ENCODE measurements at regions not wholly inside any gene's neighbourhood (a gene's known extent, or its start where the extent isn't known, plus 50 kb on each side); places are given as distances from the start of the nearest gene placed in this dataset.

DNA sequence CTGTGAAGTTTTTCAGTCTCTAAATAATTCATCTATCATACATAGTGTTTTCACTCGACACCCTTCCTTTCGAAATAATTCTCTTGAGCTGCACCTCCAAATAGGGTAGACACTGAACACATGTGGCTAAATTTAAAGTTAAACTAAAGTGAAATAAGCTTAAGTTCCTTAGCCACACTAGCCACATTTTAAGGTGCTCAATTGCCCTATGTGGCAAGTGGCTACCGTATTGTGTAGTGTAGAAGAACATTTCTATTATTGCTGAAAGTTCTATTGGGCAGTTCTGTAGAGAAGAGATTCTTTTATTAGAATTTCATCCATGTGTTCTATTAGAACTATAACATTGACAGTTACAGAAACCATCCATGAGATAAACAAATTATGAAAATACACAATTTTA lies 107.0 kb upstream of the CTSO start:
- Histone ChIP-seq H3K27me3 (ENCODE audit: insufficient read depth) (no peaks in the 10 kb centered on the region), H4K20me1 (replicated peaks; ENCODE audit: insufficient read depth) (no peaks in the 10 kb centered on the region), H3K79me2 (replicated peaks; ENCODE audit: insufficient read depth) (no peaks in the 10 kb centered on the region), H3K4me3 (no peak overlapping the region), H3K4me1 (ENCODE audit: insufficient read depth) (no peaks in the 10 kb centered on the region), H3K36me3 (ENCODE audit: insufficient read depth) (no peaks in the 10 kb centered on the region), H3K4me2 (no peak overlapping the region), H3K27ac (ENCODE audit: low read depth) (no peak overlapping the region), H3F3A (replicated peaks; ENCODE audit: low read depth) (no peaks in the 10 kb centered on the region), H3K9me2 (ENCODE audit: insufficient read depth) (no peaks in the 10 kb centered on the region), H2AFZ (no peak overlapping the region)
- Mint-ChIP-seq H3K9me3 (no peaks in the 10 kb centered on the region), H3K4me1 (no peaks in the 10 kb centered on the region), H3K27me3 (ENCODE audit: insufficient read depth, low read depth, poor library complexity) (no peaks in the 10 kb centered on the region), H3K4me3 (no peak overlapping the region), H3K36me3 (ENCODE audit: low read depth) (no peaks in the 10 kb centered on the region), H3K27ac (no peak overlapping the region)
- ATAC-seq (no peak), DNase-seq (ENCODE audit: low spot score) (no peak)
- TF ChIP-seq NANOG (IDR thresholded peaks at IDR 0.05; ENCODE audit: borderline replicate concordance): no peak
- TF ChIP-seq, protein P1, sequence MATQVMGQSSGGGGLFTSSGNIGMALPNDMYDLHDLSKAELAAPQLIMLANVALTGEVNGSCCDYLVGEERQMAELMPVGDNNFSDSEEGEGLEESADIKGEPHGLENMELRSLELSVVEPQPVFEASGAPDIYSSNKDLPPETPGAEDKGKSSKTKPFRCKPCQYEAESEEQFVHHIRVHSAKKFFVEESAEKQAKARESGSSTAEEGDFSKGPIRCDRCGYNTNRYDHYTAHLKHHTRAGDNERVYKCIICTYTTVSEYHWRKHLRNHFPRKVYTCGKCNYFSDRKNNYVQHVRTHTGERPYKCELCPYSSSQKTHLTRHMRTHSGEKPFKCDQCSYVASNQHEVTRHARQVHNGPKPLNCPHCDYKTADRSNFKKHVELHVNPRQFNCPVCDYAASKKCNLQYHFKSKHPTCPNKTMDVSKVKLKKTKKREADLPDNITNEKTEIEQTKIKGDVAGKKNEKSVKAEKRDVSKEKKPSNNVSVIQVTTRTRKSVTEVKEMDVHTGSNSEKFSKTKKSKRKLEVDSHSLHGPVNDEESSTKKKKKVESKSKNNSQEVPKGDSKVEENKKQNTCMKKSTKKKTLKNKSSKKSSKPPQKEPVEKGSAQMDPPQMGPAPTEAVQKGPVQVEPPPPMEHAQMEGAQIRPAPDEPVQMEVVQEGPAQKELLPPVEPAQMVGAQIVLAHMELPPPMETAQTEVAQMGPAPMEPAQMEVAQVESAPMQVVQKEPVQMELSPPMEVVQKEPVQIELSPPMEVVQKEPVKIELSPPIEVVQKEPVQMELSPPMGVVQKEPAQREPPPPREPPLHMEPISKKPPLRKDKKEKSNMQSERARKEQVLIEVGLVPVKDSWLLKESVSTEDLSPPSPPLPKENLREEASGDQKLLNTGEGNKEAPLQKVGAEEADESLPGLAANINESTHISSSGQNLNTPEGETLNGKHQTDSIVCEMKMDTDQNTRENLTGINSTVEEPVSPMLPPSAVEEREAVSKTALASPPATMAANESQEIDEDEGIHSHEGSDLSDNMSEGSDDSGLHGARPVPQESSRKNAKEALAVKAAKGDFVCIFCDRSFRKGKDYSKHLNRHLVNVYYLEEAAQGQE (IDR thresholded peaks at IDR 0.05; ENCODE audit: unreplicated experiment): no peak
- TF ChIP-seq POLR2AphosphoS5 (IDR thresholded peaks at IDR 0.05; ENCODE audit: low read depth): no peak
- no peak for TF ChIP-seq EZH2phosphoT487 (IDR thresholded peaks at IDR 0.05; ENCODE audit: unreplicated experiment)
- no peak for TF ChIP-seq CREB1 (CRISPR knock-in tag; IDR thresholded peaks at IDR 0.05; ENCODE audit: low read depth)
- TF ChIP-seq, protein P2, sequence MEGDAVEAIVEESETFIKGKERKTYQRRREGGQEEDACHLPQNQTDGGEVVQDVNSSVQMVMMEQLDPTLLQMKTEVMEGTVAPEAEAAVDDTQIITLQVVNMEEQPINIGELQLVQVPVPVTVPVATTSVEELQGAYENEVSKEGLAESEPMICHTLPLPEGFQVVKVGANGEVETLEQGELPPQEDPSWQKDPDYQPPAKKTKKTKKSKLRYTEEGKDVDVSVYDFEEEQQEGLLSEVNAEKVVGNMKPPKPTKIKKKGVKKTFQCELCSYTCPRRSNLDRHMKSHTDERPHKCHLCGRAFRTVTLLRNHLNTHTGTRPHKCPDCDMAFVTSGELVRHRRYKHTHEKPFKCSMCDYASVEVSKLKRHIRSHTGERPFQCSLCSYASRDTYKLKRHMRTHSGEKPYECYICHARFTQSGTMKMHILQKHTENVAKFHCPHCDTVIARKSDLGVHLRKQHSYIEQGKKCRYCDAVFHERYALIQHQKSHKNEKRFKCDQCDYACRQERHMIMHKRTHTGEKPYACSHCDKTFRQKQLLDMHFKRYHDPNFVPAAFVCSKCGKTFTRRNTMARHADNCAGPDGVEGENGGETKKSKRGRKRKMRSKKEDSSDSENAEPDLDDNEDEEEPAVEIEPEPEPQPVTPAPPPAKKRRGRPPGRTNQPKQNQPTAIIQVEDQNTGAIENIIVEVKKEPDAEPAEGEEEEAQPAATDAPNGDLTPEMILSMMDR (conservative IDR thresholded peaks at IDR 0.05; ENCODE audit: low read depth in 2 of 2): no peak
- no peak for TF ChIP-seq ZNF331 (CRISPR knock-in tag; IDR thresholded peaks at IDR 0.05; ENCODE audit: low read depth)
- no peak for TF ChIP-seq EZH2 (IDR thresholded peaks at IDR 0.05; ENCODE audit: low read depth, unreplicated experiment)
- TF ChIP-seq, protein P3, sequence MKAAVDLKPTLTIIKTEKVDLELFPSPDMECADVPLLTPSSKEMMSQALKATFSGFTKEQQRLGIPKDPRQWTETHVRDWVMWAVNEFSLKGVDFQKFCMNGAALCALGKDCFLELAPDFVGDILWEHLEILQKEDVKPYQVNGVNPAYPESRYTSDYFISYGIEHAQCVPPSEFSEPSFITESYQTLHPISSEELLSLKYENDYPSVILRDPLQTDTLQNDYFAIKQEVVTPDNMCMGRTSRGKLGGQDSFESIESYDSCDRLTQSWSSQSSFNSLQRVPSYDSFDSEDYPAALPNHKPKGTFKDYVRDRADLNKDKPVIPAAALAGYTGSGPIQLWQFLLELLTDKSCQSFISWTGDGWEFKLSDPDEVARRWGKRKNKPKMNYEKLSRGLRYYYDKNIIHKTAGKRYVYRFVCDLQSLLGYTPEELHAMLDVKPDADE (IDR thresholded peaks at IDR 0.05): no peak

DNA sequence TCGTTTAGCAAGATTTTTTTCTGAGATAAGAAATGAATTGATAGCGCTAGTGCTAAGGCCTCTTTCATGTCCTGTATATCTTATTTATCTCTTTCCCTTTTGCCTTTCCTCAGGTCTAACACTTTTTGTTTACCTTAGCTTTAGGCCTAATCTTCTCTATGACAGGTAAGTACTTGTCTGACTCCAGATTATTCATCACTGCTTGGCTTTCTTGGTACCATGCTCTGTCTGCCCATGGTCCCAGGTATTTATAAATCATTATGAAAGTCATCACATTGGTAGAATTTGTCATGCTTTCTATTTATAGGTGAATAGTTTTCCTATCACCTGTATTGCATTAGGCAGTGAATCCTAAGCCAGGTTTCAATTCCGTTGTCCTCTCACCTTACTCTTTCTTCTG lies 99.5 kb upstream of the CTSO start:
- Mint-ChIP-seq H3K36me3 (ENCODE audit: low read depth) (no peaks in the 10 kb centered on the region), H3K9me3 (no peaks in the 10 kb centered on the region), H3K27ac (no peak overlapping the region), H3K4me3 (no peak overlapping the region), H3K4me1 (no peaks in the 10 kb centered on the region), H3K27me3 (ENCODE audit: insufficient read depth, low read depth, poor library complexity) (no peaks in the 10 kb centered on the region)
- Histone ChIP-seq H4K20me1 (replicated peaks; ENCODE audit: insufficient read depth) (no peaks in the 10 kb centered on the region), H2AFZ (no peak overlapping the region; the same call in 1 of the 2 replicates), H3K4me3 (no peak overlapping the region), H3F3A (replicated peaks; ENCODE audit: low read depth) (no peaks in the 10 kb centered on the region), H3K9me2 (ENCODE audit: insufficient read depth) (no peaks in the 10 kb centered on the region), H3K27ac (ENCODE audit: low read depth) (no peak overlapping the region), H3K36me3 (ENCODE audit: insufficient read depth) (no peaks in the 10 kb centered on the region), H3K4me2 (no peak overlapping the region), H3K79me2 (replicated peaks; ENCODE audit: insufficient read depth) (no peaks in the 10 kb centered on the region), H3K27me3 (ENCODE audit: insufficient read depth) (no peaks in the 10 kb centered on the region), H3K4me1 (ENCODE audit: insufficient read depth) (no peaks in the 10 kb centered on the region)
- DNase-seq (ENCODE audit: low spot score): no peak
- ATAC-seq: no peak
- TF ChIP-seq EZH2phosphoT487 (IDR thresholded peaks at IDR 0.05; ENCODE audit: unreplicated experiment) (no peak), ZNF331 (CRISPR knock-in tag; IDR thresholded peaks at IDR 0.05; ENCODE audit: low read depth) (no peak), POLR2AphosphoS5 (IDR thresholded peaks at IDR 0.05; ENCODE audit: low read depth) (no peak)

Measured in GM23338 (cell line).